ENCODE measurements at regions not wholly inside any gene's neighbourhood (a gene's known extent, or its start where the extent isn't known, plus 50 kb on each side); places are given as distances from the start of the nearest gene placed in this dataset.

DNA sequence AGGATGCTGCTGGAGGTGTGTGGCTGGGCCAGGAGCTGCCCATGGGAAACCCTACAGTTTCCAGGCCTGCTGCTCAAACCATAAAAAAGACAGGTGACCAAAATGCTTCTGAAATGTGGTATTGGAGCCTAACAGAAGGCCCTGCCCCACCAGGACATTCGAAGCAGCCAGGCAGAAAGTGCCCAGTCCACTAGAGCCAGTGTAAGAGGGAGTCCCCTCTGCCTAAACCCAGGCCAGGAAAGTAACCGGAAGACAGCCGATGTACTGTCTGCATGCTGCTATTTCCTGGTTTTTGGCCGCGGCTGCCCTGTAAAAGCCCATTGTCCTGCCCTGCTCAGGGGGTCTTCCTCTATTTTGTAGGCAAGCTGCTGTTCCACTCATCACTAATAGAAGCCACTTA, 150.7 kb upstream of the IRX2 start:
- DNase-seq (ENCODE audit: low read depth, low spot score) (no peak), ATAC-seq (no peak)
- TF ChIP-seq, protein P1, sequence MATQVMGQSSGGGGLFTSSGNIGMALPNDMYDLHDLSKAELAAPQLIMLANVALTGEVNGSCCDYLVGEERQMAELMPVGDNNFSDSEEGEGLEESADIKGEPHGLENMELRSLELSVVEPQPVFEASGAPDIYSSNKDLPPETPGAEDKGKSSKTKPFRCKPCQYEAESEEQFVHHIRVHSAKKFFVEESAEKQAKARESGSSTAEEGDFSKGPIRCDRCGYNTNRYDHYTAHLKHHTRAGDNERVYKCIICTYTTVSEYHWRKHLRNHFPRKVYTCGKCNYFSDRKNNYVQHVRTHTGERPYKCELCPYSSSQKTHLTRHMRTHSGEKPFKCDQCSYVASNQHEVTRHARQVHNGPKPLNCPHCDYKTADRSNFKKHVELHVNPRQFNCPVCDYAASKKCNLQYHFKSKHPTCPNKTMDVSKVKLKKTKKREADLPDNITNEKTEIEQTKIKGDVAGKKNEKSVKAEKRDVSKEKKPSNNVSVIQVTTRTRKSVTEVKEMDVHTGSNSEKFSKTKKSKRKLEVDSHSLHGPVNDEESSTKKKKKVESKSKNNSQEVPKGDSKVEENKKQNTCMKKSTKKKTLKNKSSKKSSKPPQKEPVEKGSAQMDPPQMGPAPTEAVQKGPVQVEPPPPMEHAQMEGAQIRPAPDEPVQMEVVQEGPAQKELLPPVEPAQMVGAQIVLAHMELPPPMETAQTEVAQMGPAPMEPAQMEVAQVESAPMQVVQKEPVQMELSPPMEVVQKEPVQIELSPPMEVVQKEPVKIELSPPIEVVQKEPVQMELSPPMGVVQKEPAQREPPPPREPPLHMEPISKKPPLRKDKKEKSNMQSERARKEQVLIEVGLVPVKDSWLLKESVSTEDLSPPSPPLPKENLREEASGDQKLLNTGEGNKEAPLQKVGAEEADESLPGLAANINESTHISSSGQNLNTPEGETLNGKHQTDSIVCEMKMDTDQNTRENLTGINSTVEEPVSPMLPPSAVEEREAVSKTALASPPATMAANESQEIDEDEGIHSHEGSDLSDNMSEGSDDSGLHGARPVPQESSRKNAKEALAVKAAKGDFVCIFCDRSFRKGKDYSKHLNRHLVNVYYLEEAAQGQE (IDR thresholded peaks at IDR 0.05; ENCODE audit: insufficient read depth in 1 of 2, low read depth in 2 of 2, low read length in 1 of 2): no peak
- TF ChIP-seq, protein P2, sequence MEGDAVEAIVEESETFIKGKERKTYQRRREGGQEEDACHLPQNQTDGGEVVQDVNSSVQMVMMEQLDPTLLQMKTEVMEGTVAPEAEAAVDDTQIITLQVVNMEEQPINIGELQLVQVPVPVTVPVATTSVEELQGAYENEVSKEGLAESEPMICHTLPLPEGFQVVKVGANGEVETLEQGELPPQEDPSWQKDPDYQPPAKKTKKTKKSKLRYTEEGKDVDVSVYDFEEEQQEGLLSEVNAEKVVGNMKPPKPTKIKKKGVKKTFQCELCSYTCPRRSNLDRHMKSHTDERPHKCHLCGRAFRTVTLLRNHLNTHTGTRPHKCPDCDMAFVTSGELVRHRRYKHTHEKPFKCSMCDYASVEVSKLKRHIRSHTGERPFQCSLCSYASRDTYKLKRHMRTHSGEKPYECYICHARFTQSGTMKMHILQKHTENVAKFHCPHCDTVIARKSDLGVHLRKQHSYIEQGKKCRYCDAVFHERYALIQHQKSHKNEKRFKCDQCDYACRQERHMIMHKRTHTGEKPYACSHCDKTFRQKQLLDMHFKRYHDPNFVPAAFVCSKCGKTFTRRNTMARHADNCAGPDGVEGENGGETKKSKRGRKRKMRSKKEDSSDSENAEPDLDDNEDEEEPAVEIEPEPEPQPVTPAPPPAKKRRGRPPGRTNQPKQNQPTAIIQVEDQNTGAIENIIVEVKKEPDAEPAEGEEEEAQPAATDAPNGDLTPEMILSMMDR (IDR thresholded peaks at IDR 0.05): no peak
- TF ChIP-seq TCF7L2 (IDR thresholded peaks at IDR 0.05; ENCODE audit: low read depth, low read length): no peak
- no peak for TF ChIP-seq SIN3A (IDR thresholded peaks at IDR 0.05; ENCODE audit: borderline replicate concordance, insufficient read depth, low read depth, low read length)
- no peak for TF ChIP-seq POLR2AphosphoS5 (IDR thresholded peaks at IDR 0.05; ENCODE audit: low read depth, low read length)
- Histone ChIP-seq H3K27me3 (ENCODE audit: control insufficient read depth, insufficient read depth, low read length) (no peaks in the 10 kb centered on the region), H3K4me1 (ENCODE audit: control insufficient read depth, insufficient read depth, low read length) (no peaks in the 10 kb centered on the region), H3K4me3 (ENCODE audit: low read depth in 2 of 2, low read length in 2 of 2) (no peak overlapping the region), H3K9me3 (ENCODE audit: control insufficient read depth, insufficient read depth, low read depth, low read length) (no peaks in the 10 kb centered on the region), H3K36me3 (ENCODE audit: control insufficient read depth, insufficient read depth, low read length) (no peaks in the 10 kb centered on the region), H3K27ac (ENCODE audit: low read length) (no peak overlapping the region)
- ChIA-PET CTCF (no interaction called here), POLR2A (no interaction called here)
- intact Hi-C loops (cut with micrococcal nuclease; ENCODE audit: unreplicated experiment) (no loop called here), in situ Hi-C loops (cut with HindIII; ENCODE audit: low pct_unique_long_range_greater_than_20kb, low sequenced_read_pairs) (no loop called here)
- BruUV-seq (replicated peaks): no TSS peak

DNA sequence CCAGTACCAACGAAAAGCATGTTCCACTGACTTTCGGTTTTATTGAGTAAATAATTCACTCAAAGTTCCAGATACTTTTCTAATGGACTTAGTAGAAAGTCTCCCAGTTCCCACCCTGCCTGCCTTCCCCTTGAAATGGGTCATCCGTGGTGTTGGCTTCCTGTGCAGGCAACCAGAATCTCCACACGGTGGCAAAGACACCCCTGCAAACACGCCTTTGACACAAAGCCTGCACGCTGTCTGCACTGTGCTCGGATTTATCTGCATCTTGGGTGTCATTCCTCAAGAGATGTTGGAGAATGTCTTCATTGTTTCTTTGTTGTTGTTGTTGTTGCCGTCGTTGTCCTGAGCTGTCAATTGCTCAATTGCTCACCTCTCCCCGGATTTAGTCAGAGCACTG, 150.0 kb upstream of the IRX2 start:
- intact Hi-C loops (cut with micrococcal nuclease; ENCODE audit: unreplicated experiment): no loop called here
- CTCF ChIA-PET: no interaction called here
- TF ChIP-seq SIN3A (IDR thresholded peaks at IDR 0.05; ENCODE audit: borderline replicate concordance, insufficient read depth, low read depth, low read length): no peak
- TF ChIP-seq POLR2AphosphoS5 (IDR thresholded peaks at IDR 0.05; ENCODE audit: low read depth, low read length): no peak
- no peak for TF ChIP-seq TCF7L2 (IDR thresholded peaks at IDR 0.05; ENCODE audit: low read depth, low read length)

DNA sequence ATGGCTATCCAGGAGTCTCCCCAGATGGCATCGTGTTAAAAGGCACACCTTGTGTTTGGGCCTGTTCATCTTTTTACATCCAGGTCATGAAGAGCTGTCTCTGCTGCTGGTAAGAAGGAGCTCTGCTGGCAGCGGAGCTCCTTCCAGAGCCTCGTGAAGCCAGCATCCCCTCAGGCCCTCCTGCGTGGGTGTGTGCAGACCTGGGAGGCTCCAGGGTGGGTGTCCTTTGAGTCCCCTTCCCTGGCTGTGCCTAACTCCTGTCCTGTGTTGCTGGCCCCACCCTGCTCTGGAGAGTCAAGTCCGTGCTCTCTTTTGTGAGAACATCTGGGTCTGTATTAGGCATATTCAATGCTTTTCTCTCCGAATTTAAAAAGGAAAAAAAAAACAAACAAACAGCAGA, 149.6 kb upstream of the IRX2 start:
- Histone ChIP-seq H3K36me3 (ENCODE audit: control insufficient read depth, insufficient read depth, low read length) (no peaks in the 10 kb centered on the region), H3K27ac (ENCODE audit: low read length) (no peak overlapping the region), H3K27me3 (ENCODE audit: control insufficient read depth, insufficient read depth, low read length) (no peaks in the 10 kb centered on the region), H3K4me1 (ENCODE audit: control insufficient read depth, insufficient read depth, low read length) (no peaks in the 10 kb centered on the region), H3K4me3 (ENCODE audit: low read depth in 2 of 2, low read length in 2 of 2) (no peak overlapping the region), H3K9me3 (ENCODE audit: control insufficient read depth, insufficient read depth, low read depth, low read length) (no peaks in the 10 kb centered on the region)
- intact Hi-C loops (cut with micrococcal nuclease; ENCODE audit: unreplicated experiment) (no loop called here), in situ Hi-C loops (cut with HindIII; ENCODE audit: low pct_unique_long_range_greater_than_20kb, low sequenced_read_pairs) (no loop called here)
- DNase-seq (ENCODE audit: low read depth, low spot score): no peak
- POLR2A ChIA-PET: no interaction called here
- no TSS peak for BruUV-seq (replicated peaks)
- ATAC-seq: no peak
- CTCF ChIA-PET: no interaction called here
- TF ChIP-seq, protein P1 (IDR thresholded peaks at IDR 0.05; ENCODE audit: insufficient read depth in 1 of 2, low read depth in 2 of 2, low read length in 1 of 2): no peak
- TF ChIP-seq TCF7L2 (IDR thresholded peaks at IDR 0.05; ENCODE audit: low read depth, low read length) (no peak), SIN3A (IDR thresholded peaks at IDR 0.05; ENCODE audit: borderline replicate concordance, insufficient read depth, low read depth, low read length) (no peak)
- TF ChIP-seq, protein P2 (IDR thresholded peaks at IDR 0.05): no peak

More for the DNA sequence above, 150.0 kb upstream of the IRX2 start:
- no peak for ATAC-seq
- no TSS peak for BruUV-seq (replicated peaks)
- Histone ChIP-seq H3K4me3 (ENCODE audit: low read depth in 2 of 2, low read length in 2 of 2) (no peak overlapping the region), H3K9me3 (ENCODE audit: control insufficient read depth, insufficient read depth, low read depth, low read length) (no peaks in the 10 kb centered on the region), H3K27ac (ENCODE audit: low read length) (no peak overlapping the region), H3K27me3 (ENCODE audit: control insufficient read depth, insufficient read depth, low read length) (no peaks in the 10 kb centered on the region), H3K4me1 (ENCODE audit: control insufficient read depth, insufficient read depth, low read length) (no peaks in the 10 kb centered on the region), H3K36me3 (ENCODE audit: control insufficient read depth, insufficient read depth, low read length) (no peaks in the 10 kb centered on the region)
- POLR2A ChIA-PET: no interaction called here
- in situ Hi-C loops (cut with HindIII; ENCODE audit: low pct_unique_long_range_greater_than_20kb, low sequenced_read_pairs): no loop called here
- DNase-seq (ENCODE audit: low read depth, low spot score): no peak

Measured in Panc1 (cell line).